NCI-H524 treated with DMSO at 0.1 percent for 48 hours (cell line): ENCODE measurements at regions not wholly inside any gene's neighbourhood (a gene's known extent, or its start where the extent isn't known, plus 50 kb on each side); places are given as distances from the start of the nearest gene placed in this dataset.

Experiments
- DNase-seq: peaks from one replicate; lab custom pipeline; 2025; lab: John Stamatoyannopoulos, UW

DNA sequence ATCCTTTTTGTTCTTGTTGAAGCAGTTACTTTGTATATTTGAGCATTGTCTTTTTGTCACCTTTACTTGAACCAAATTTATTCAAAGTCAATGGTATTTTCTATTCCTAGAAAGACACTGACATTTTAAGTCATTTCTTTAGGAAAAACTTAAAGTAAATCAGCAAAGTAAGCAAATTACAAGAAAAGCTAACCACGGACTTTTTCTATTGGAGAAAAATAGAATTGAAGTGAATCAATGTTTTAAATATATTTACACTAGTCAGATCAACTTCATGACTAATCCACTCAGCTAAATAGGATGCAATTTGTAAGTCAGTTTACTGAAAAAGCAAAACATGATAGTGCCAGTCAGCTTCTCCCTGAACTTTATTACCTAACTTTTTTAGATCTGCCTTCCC, 733.8 kb upstream of the ALCAM start:
- no peak for DNase-seq

GRCh38 chr3:104635872-104636580, 730.7 kb upstream of the ALCAM start:
- DNase-seq, result no peak

DNA sequence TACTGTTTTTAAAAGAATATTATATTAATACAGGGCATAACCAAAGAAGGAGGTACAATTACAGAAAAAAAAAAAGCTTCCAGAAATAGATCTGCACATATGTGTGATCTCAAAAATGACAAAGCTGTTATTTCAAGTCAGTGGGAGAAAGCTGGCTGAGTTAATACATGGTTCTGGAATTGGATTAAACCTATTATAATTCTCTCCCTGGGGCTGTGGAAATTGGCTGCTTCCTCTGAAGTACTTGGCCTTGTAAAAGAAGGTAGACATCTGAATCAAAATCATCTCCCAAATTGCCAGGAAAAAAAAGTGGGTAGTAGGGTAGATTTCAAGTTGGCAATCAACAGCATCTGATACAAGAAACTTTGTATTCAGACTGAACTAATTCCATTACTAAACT, 723.9 kb upstream of the ALCAM start:
- DNase-seq, result no peak

DNA sequence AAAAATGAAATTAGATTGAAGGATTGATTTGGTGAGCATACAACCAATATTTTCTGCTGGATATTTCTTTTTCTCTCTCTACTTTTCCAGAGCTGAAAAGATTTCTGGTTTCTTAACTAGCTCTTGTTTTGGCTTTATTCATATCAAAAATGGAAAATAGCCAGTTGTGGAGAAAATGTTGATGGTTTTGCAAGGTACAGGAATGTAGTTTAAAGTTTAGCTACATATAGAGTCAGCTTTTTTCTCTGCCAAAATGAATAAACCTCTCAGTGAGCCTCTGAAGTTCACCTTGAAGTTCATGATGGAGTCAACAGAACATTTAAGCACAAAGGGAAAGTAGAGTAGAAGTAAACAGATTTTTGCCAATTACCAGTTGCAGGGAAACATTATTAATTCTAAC, 720.5 kb upstream of the ALCAM start:
- DNase-seq, result no peak

DNA sequence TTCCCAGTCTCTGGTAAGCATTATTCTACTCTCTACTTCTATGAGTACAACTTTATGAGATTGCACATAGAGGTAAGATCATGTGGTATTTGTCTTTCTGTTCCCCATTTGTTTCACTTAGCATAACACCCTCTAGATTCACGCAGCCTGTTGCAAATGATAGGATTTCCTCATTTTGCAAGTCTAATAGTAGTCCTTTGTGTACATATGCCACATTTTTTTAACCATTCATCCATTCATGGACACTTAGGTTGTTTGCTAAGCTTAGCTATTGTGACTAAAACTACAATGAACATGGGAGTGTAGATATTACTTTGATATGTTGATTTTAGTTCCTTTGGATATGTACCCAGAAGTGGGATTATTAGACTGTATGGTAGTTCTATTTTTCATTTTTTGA, 717.9 kb upstream of the ALCAM start:
- no peak for DNase-seq

- peak; percentile 52 for DNase-seq
Observed at GRCh38 chr3:104669083-104669482, 697.6 kb upstream of the ALCAM start.

DNA sequence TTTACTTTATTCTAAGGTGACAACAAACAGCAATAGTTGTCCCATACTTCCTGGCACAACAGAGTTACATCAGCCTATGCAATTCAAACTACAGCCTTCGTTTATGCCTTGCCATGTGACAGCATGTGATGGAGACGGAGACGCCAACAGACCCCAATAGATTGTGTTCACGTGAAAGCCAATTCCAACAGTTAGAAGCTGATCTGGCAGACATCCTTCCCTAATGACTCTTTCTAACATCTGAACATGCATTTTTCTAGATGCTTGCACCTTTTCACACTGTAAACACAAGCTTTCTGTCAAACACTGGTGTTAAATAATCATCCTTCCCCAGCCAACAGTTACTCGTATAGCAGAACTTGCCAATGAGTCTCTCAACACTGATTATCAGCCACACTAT, 694.4 kb upstream of the ALCAM start:
- no peak for DNase-seq

- DNase-seq, result no peak
Observed at GRCh38 chr3:104673981-104674380, 692.7 kb upstream of the ALCAM start.

DNA sequence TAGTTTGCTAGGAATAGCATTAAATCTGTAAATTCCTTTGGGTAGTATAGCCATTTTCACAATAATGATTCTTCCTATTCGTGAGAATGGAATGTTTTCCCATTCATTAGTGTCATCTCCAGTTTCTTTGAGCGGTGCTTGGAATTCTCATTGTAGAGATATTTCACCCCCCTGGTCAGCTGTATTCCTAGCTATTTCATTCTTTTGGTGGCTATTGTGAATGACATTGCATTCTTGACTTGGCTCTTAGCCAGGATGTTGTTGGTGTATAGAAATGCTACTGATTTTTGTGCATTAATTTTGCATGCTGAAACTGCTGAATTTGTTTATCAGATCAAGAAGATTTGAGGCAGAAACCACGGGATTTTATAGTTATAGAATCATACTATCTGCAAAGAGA, 690.5 kb upstream of the ALCAM start:
- DNase-seq, result no peak

DNA sequence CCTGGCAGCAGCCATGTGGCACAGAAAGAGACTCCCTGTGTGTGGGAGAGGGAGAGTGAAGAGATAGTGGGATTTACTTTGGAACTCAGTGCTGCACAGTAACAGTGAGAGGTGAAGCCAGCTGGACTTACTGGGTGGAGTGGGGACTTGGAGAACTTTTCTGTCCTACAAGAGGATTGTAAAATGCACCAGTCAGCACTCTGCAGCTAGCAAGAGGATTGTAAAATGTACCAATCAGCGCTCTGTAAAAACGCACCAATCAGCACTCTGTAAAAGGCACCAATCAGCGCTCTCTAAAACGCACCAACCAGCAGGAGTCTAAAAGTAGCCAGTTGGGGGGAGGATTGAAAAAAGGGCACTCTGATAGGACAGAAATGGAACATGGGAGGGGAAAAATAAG, 688.8 kb upstream of the ALCAM start:
- no peak for DNase-seq

DNA sequence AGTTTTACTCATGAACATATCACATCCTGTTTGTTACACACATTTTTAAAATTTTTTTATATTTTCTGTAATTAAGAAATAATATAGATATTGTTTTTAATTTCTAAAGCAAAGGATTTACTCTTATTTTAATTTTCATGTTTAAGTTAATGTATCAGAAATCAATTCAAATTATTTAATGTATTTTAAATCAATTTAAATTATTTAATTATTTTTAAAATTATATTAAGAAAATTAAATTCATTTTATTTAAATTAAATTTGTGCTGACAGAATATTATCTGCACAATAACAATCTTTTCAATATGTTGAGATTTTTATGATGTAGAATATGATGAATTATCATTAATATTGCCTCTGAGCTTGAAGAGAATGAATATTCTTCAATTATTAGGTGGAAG, 681.2 kb upstream of the ALCAM start:
- DNase-seq, result no peak

DNA sequence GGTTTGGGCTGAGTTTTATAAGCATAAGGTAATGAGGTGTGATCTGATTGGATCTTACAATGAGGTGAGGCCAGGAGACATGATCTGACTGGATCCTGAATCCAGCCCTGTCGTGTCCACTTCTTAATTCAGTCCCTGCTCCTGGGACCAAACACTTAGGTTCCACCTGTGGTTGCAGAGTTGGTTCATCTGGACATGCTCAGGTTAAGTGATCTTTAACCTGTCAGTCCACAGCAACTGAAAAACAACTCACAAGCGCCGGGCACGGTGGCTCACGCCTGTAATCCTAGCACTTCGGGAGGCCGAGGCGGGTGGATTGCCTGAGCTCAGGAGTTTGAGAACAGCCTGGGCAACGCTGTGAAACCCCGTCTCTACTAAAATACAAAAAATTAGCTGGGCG, 679.3 kb upstream of the ALCAM start:
- no peak for DNase-seq

GRCh38 chr3:104696470-104696869, 670.2 kb upstream of the ALCAM start:
- DNase-seq, result no peak

DNA sequence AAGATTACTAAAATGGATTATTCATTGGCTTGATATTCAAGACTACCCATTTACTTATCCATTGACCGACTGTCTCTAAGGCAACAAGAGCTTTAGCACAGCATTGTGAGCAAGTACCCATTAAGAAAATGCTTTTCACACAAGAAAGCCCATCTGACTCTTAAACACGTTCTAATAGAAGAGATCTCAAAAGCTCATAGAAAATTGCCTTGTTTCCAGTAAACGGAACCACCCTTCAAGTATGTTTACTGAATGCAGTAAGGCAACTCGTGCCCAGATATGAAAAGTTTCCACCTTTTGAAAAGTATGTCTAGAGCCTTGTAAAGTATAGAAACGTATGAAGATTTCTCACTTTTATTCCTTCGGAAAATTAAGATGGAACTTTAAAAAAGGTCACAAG, 655.3 kb upstream of the ALCAM start:
- no peak for DNase-seq

GRCh38 chr3:104715972-104716371, 650.7 kb upstream of the ALCAM start:
- DNase-seq, result no peak

DNA sequence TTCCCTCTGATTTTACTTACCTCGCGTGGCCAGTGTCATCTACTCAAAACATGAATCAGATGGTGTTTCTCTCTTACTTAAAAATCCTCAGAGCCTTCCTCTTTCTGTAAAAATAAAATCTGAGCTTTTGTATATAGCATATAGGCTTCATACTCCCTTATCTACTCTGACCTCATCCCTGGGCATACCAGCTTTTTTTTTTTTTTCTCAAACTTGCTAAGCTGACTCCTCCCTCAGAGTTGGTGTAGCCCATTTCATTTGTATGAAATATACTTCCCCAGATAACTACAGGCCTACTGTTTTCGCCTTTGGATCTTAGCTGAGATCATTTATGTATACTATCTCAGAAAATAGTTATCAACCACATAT, 648.9 kb upstream of the ALCAM start:
- DNase-seq, result no peak

DNA sequence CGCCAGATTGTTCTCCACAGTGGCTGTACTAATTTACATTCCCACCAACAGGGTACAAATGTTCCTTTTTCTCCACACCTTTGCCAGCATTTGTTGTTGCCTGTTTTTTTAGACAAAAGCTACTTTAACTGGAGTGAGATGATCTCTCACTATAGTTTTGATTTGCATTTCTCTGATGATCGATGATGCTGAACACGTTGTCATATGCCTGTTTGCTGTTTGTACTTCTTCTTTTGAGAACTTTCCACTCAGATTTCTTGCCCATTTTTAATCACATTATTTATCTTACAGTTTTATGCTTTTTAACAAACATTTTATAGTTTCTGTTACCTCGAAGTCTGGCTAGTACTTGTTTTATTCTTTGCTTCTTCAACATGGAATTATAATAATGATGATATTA, 643.7 kb upstream of the ALCAM start:
- DNase-seq, result no peak

- DNase-seq, result no peak
Observed at GRCh38 chr3:104731074-104731473, 635.6 kb upstream of the ALCAM start.

DNA sequence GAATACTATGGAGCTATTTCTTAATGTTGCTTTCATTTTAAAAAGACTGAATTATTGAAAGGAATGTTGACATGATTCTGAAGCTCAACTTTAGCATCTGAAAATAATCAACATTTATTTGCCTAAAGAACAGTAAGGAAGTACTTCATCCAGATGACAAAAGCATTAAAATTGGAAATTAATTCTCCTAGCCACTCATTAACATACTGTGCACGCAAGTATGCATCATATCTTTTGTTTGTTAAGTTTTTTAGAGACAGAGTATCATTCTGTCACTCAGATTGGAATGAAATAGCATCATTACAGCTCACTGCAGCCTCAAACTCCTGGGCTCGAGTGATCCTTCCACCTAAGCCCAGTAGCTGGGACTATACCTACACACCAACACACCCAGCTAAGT, 632.1 kb upstream of the ALCAM start:
- no peak for DNase-seq

DNA sequence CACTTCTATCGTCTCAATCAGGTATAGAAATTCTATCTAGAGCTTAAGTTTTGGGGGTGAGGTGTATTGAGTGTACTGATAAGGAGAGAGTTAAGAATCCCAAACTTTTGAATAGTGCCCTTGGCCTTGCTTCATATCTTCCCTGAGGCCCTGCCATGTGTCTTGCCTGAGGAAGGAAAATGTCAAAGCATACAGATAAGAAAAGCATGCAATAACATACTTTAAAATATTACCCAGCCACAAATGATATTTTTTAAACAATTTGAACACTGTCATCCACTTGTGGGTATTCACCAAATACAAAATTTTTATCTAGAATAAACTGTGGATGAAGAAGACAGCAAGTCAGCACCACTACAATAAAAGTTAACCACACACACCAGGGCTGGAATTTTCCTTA, 631.0 kb upstream of the ALCAM start:
- DNase-seq, result no peak

DNA sequence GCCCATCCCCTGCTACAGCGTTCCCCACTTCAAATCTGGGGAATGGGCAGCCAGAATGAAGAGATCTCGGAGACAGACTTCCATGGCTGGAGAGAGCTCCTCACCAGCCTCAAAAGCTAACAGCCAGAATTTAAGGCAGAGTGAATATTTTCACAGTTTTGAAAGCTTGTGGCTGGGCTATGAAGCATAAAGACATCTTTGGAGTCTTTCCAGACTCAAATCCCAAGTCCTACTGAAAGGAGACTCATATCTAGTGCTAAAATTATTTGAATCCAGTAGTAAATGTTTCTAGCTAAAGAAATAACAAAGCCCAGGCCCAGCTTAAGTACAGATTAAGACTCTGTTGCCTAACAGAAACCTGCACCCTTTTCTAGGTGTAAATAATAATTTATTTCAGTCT, 628.4 kb upstream of the ALCAM start:
- DNase-seq, result no peak

DNA sequence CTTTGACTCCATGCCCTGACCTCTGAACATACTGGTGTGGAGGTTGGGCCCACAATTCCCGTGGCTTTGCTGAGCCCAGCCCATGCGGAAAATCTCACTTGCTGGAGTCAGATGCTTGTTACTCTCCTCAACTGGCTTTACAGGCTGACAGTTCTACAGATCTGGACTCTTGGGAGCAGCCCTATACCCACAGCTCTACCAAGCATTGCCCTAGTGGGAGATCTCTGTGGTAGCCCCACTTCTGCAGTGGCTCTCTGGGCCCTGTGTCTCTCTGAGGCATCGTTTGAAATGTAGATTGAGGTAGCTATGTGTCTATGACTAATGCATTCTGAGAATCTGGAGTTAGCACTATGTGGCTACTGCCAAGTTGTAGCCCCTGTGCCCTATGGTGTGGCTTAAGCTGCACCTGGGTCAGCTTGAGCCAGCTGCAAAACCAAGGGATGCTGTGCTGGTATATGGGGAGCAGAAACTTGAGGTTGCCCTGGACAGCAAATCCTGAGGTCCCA, 625.8 kb upstream of the ALCAM start:
- DNase-seq, result no peak

DNA sequence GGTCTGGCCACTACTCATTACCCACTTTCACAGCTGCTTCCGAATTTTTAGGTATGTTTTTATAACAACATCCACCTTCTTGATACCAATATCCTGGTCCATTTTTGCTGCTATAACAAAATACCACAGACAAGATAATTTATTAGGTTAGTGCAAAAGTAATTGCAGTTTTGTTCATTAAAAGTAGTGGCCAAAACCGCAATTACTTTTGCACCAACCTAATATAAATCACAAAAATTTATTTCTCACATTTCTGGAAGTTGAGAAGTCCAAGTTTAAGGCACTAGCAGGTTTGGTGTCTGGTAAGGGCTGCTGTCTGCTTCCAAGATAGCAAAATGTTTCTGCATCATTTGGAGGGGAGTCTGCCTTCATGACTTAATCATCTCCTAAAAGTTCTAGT, 624.7 kb upstream of the ALCAM start:
- no peak for DNase-seq

- no peak for DNase-seq
Observed at GRCh38 chr3:104745313-104745712, 621.4 kb upstream of the ALCAM start.

- DNase-seq, result no peak
Observed at GRCh38 chr3:104746056-104746455, 620.7 kb upstream of the ALCAM start.
